Epithelial cell of esophagus (primary cell): ENCODE measurements at regions not wholly inside any gene's neighbourhood (a gene's known extent, or its start where the extent isn't known, plus 50 kb on each side); places are given as distances from the start of the nearest gene placed in this dataset.

Source experiments
- DNase-seq: peaks from one replicate; pipeline ENCODE4 v3.0.0; 2010; ENCODE audit warnings: low read depth
- H3K4me3 ChIP-seq: 2 replicates; pipeline ENCODE4 v1.5.1; 2011; ENCODE audit warnings: mild to moderate bottlenecking, low read length, control low read depth
- CTCF ChIP-seq: IDR thresholded peaks from 2 replicates; pipeline ENCODE4 v1.5.1; 2011; ENCODE audit warnings: low read depth, mild to moderate bottlenecking, low read length, control low read depth, inconsistent platforms; ENCODE audit not compliant: insufficient read depth; ENCODE audit errors: missing control alignments

- DNase-seq: no peak
- TF ChIP-seq CTCF: no peak
- no peak overlapping the region for H3K4me3 ChIP-seq
Observed at GRCh38 chr2:47999512-47999911, 93.2 kb upstream of the FBXO11 start.

GRCh38 chr2:48001498-48001897 lies 95.2 kb upstream of the FBXO11 start:
- no peak for DNase-seq
- TF ChIP-seq CTCF: no peak
- H3K4me3 ChIP-seq: no peak overlapping the region

GRCh38 chr2:48006094-48006493 lies 99.8 kb upstream of the FBXO11 start:
- H3K4me3 ChIP-seq: no peak overlapping the region
- TF ChIP-seq CTCF: no peak
- DNase-seq: no peak

- no peak for TF ChIP-seq CTCF
- no peak for DNase-seq
Observed at GRCh38 chr2:48007699-48008268, 101.5 kb upstream of the FBXO11 start.

GRCh38 chr2:48009256-48009655 lies 103.0 kb upstream of the FBXO11 start:
- no peak overlapping the region for H3K4me3 ChIP-seq
- TF ChIP-seq CTCF: no peak
- DNase-seq: no peak

More at GRCh38 chr2:48007699-48008268, 101.5 kb upstream of the FBXO11 start:
- H3K4me3 ChIP-seq: no peak overlapping the region

- no peak for DNase-seq
- no peak for TF ChIP-seq CTCF
- no peak overlapping the region for H3K4me3 ChIP-seq
Observed at GRCh38 chr2:48015421-48015820, 109.1 kb upstream of the FBXO11 start.

GRCh38 chr2:48016225-48017019 lies 110.1 kb upstream of the FBXO11 start:
- peak; percentile 3 for DNase-seq
- no peak overlapping the region for H3K4me3 ChIP-seq
- TF ChIP-seq CTCF: peak; percentile 26
